Mesendoderm (in vitro differentiated cells): ENCODE measurements at regions not wholly inside any gene's neighbourhood (a gene's known extent, or its start where the extent isn't known, plus 50 kb on each side); places are given as distances from the start of the nearest gene placed in this dataset.

Source experiments
- DNase-seq: peaks from one replicate; pipeline ENCODE4 v3.0.0; 2013
- H2AK5ac ChIP-seq: 2 replicates; pipeline ENCODE4 v1.6.1; 2013; ENCODE audit warnings: low read length, inconsistent platforms
- H2BK120ac ChIP-seq: 2 replicates; pipeline ENCODE4 v1.6.1; 2013; ENCODE audit warnings: low read depth, mild to moderate bottlenecking, low read length, moderate library complexity, mixed read lengths
- H2BK15ac ChIP-seq: replicated peaks from 2 replicates; pipeline ENCODE4 v1.6.1; 2013; ENCODE audit warnings: low read depth, mild to moderate bottlenecking, moderate library complexity
- H2BK5ac ChIP-seq: 2 replicates; pipeline ENCODE4 v1.6.1; 2013; ENCODE audit warnings: low read length, inconsistent platforms
- H3K18ac ChIP-seq: 2 replicates; pipeline ENCODE4 v1.6.1; 2013; ENCODE audit warnings: mild to moderate bottlenecking, low read length, mixed read lengths
- H3K23ac ChIP-seq: one replicate; pipeline ENCODE4 v1.6.1; 2013; ENCODE audit warnings: low read length
- H3K27ac ChIP-seq: 2 replicates; pipeline ENCODE4 v1.5.1; 2013; ENCODE audit warnings: low read depth, mild to moderate bottlenecking, inconsistent platforms, low read length, moderate library complexity
- H3K27me3 ChIP-seq: 2 replicates; pipeline ENCODE4 v1.6.1; 2013; ENCODE audit warnings: low read length, control low read depth, mild to moderate bottlenecking, inconsistent platforms; ENCODE audit not compliant: insufficient read depth, poor library complexity
- H3K36me3 ChIP-seq: 2 replicates; pipeline ENCODE4 v1.6.1; 2013; ENCODE audit warnings: low read length, inconsistent platforms; ENCODE audit not compliant: control insufficient read depth, insufficient read depth
- H3K4ac ChIP-seq: one replicate; pipeline ENCODE4 v1.6.1; 2013; ENCODE audit warnings: low read depth, mild to moderate bottlenecking, low read length, moderate library complexity
- H3K4me1 ChIP-seq: 2 replicates; pipeline ENCODE4 v1.6.1; 2013; ENCODE audit warnings: low read depth, low read length, inconsistent platforms; ENCODE audit not compliant: control insufficient read depth
- H3K4me2 ChIP-seq: 2 replicates; pipeline ENCODE4 v1.6.1; 2013; ENCODE audit warnings: low read length
- H3K4me3 ChIP-seq: 2 replicates; pipeline ENCODE4 v1.5.1; 2013; ENCODE audit warnings: mild to moderate bottlenecking, low read length
- H3K56ac ChIP-seq: one replicate; pipeline ENCODE4 v1.6.1; 2013; ENCODE audit warnings: low read length
- H3K79me1 ChIP-seq: 2 replicates; pipeline ENCODE4 v1.6.1; 2013; ENCODE audit warnings: low read length, inconsistent platforms
- H3K79me2 ChIP-seq: 2 replicates; pipeline ENCODE4 v1.6.1; 2013; ENCODE audit warnings: mild to moderate bottlenecking, low read length; ENCODE audit not compliant: control insufficient read depth, insufficient read depth
- H3K9ac ChIP-seq: 2 replicates; pipeline ENCODE4 v1.6.1; 2013; ENCODE audit warnings: low read length, inconsistent platforms
- H4K5ac ChIP-seq: one replicate; pipeline ENCODE4 v1.6.1; 2013; ENCODE audit warnings: low read length
- H4K8ac ChIP-seq: one replicate; pipeline ENCODE4 v1.6.1; 2013; ENCODE audit warnings: low read depth, mild to moderate bottlenecking, control low read depth, low read length, moderate library complexity
- whole genome bisulfite sequencing: extraction: QIAGEN DNeasy Blood & Tissue Kit; methylation state at CpG from one replicate; pipeline ENCODE4 v1.1.7; 2013; ENCODE audit warnings: low lambda C conversion rate, missing lambda C conversion rate; ENCODE audit not compliant: insufficient coverage; ENCODE audit errors: extremely low coverage; 5-methylcytosine and 5-hydroxymethylcytosine counted together

DNA sequence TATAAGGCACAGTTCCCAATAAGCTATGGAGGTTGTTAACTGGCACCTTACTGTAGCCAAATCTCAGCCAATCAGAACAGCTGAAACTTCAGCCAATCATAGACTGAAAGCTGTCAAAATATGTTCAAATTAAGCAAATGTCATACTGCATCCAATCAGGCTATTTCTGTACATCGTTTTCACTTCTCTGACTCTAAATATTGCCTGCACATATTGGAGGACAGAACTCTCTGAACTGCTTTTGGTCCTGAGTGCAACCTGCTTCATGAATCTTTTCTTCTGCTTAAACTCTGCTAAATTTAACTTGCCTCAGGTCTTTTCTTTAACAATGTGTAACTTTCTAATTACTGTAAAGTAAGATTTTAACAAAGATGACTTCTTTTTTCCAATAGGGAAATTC is 1198.9 kb upstream of the PCDH7 start:
- no peak overlapping the region for H2BK120ac ChIP-seq
- no peaks in the 10 kb centered on the region for H3K79me2 ChIP-seq
- no peak overlapping the region for H4K8ac ChIP-seq
- no peak overlapping the region for H3K23ac ChIP-seq
- H3K4me2 ChIP-seq = no peak overlapping the region
- no peak overlapping the region for H3K4ac ChIP-seq
- H4K5ac ChIP-seq = no peak overlapping the region
- no peak overlapping the region for H2BK15ac ChIP-seq
- no peaks in the 10 kb centered on the region for H3K27me3 ChIP-seq
- no peaks in the 10 kb centered on the region for H3K4me1 ChIP-seq
- no peak overlapping the region for H2AK5ac ChIP-seq
- WGBS = no CpG with 5 or more reads among the region's 1 CpG
- no peaks in the 10 kb centered on the region for H3K36me3 ChIP-seq
- H3K18ac ChIP-seq = no peak overlapping the region
- no peak for DNase-seq
- no peak overlapping the region for H3K9ac ChIP-seq
- H3K56ac ChIP-seq = no peak overlapping the region
- H2BK5ac ChIP-seq = no peak overlapping the region
- H3K4me3 ChIP-seq = no peak overlapping the region
- no peak overlapping the region for H3K27ac ChIP-seq
- H3K79me1 ChIP-seq = no peaks in the 10 kb centered on the region

DNA sequence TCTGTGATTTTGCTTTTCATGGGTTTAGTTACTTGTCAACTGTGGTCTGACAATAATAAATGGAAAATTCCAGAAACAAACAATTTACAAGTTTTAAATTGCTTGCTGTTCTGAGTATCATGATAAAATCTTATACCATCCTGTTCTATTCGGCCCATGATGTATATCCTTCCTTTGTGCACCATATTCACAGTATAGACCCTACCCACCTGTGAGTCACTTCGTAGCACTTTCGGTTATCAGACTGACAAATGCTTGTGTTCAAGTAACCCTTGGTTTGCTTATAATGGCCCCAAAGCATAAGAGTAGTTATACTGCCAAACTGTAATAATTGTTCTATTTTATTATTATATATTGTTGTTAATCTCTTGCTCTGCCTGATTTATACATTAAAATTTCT is 1183.4 kb upstream of the PCDH7 start:
- no peaks in the 10 kb centered on the region for H3K79me2 ChIP-seq
- H3K27ac ChIP-seq = no peak overlapping the region
- no peak overlapping the region for H2BK5ac ChIP-seq

GRCh38 chr4:29538889-29539646 is 1181.1 kb upstream of the PCDH7 start:
- Histone ChIP-seq H3K4me3 (no peak overlapping the region), H2BK15ac (no peak overlapping the region), H3K56ac (no peak overlapping the region), H3K79me1 (no peaks in the 10 kb centered on the region), H2AK5ac (no peak overlapping the region), H3K27ac (no peak overlapping the region), H3K79me2 (no peaks in the 10 kb centered on the region), H3K4ac (no peak overlapping the region), H2BK120ac (no peak overlapping the region), H3K18ac (no peak overlapping the region), H4K5ac (no peak overlapping the region), H3K9ac (no peak overlapping the region), H3K36me3 (no peaks in the 10 kb centered on the region), H3K27me3 (no peaks in the 10 kb centered on the region), H3K4me1 (no peaks in the 10 kb centered on the region), H3K4me2 (no peak overlapping the region), H4K8ac (no peak overlapping the region), H3K23ac (no peak overlapping the region), H2BK5ac (no peak overlapping the region)
- WGBS = no CpG with 5 or more reads among the region's 4 CpGs
- DNase-seq = no peak

More for the DNA sequence above, 1183.4 kb upstream of the PCDH7 start:
- Histone ChIP-seq H3K23ac (no peak overlapping the region), H3K79me1 (no peaks in the 10 kb centered on the region), H3K4ac (no peak overlapping the region), H3K4me2 (no peak overlapping the region), H3K56ac (no peak overlapping the region), H3K9ac (no peak overlapping the region), H3K36me3 (no peaks in the 10 kb centered on the region), H3K18ac (no peak overlapping the region), H3K27me3 (no peaks in the 10 kb centered on the region), H2AK5ac (no peak overlapping the region), H4K8ac (no peak overlapping the region), H2BK120ac (no peak overlapping the region), H3K4me1 (no peaks in the 10 kb centered on the region), H3K4me3 (no peak overlapping the region), H4K5ac (no peak overlapping the region), H2BK15ac (no peak overlapping the region)
- no peak for DNase-seq
- WGBS = no CpG with 5 or more reads among the region's 3 CpGs

DNA sequence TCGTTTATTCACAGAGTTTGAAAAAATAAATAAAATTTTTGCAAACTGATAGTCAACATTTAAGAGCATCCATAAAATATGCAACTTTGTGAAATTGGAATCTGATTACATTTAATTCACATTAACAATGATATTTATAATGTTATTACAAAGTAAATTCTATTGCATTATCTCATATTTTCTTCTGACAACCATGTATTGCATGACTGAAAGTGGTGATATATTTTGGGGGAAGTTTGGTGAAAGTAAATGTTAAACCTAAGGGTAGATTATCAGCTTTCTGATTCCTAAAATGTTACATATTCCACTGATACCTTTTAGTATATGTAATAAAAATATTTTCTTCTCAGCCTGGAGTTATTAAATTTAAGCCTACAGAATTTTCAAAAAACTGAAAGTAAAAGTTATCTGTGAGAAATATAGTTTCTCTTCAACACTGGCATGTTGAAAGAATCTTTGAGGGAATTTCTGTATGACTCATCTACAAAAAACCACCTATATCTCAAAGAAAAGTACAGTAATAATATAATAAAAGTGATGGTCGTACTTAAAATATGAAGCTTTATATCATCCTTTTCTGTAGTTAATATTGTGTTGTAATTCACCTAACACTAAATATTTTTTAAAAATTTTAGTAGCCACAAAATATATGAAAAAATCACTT is 1179.6 kb upstream of the PCDH7 start:
- Histone ChIP-seq H3K23ac (no peak overlapping the region), H4K5ac (no peak overlapping the region), H3K18ac (no peak overlapping the region), H3K27ac (no peak overlapping the region), H3K4ac (no peak overlapping the region), H2BK120ac (no peak overlapping the region), H3K4me3 (no peak overlapping the region), H4K8ac (no peak overlapping the region), H2BK5ac (no peak overlapping the region), H3K56ac (no peak overlapping the region), H3K4me1 (no peaks in the 10 kb centered on the region), H2BK15ac (no peak overlapping the region), H3K9ac (no peak overlapping the region), H2AK5ac (no peak overlapping the region), H3K36me3 (no peaks in the 10 kb centered on the region), H3K27me3 (no peaks in the 10 kb centered on the region), H3K4me2 (no peak overlapping the region), H3K79me1 (no peaks in the 10 kb centered on the region), H3K79me2 (no peaks in the 10 kb centered on the region)
- WGBS = no CpG with 5 or more reads among the region's 2 CpGs
- DNase-seq = no peak

DNA sequence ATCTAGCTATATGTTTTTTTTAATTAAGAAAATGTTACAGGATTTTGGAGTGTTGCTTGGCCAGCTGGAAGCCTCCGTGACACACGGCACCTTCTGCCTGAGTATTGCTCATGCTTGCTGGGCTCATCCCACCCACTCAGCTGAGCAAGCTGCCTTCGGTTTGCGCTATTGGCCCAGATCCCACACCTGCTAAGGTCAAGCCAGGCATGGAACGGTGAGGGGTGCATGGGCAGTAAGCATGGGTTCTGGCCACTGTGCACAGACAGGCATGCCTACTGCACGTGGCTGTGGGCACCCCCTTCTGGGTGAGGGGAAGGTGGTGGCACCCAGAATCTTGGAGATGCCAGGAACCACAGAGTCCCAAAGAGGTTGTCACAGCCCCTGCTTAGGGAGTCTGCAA is 1178.4 kb upstream of the PCDH7 start:
- Histone ChIP-seq H3K79me2 (no peaks in the 10 kb centered on the region), H3K23ac (no peak overlapping the region), H3K4me1 (no peaks in the 10 kb centered on the region), H3K56ac (no peak overlapping the region), H3K27ac (no peak overlapping the region), H2BK15ac (no peak overlapping the region), H3K79me1 (no peaks in the 10 kb centered on the region), H3K4me2 (no peak overlapping the region), H3K18ac (no peak overlapping the region), H3K27me3 (no peaks in the 10 kb centered on the region), H2AK5ac (no peak overlapping the region), H2BK120ac (no peak overlapping the region), H3K4me3 (no peak overlapping the region), H3K9ac (no peak overlapping the region), H4K8ac (no peak overlapping the region), H3K4ac (no peak overlapping the region), H3K36me3 (no peaks in the 10 kb centered on the region), H2BK5ac (no peak overlapping the region), H4K5ac (no peak overlapping the region)
- no CpG with 5 or more reads among the region's 6 CpGs for WGBS
- DNase-seq = no peak

- Histone ChIP-seq H3K9ac (no peak overlapping the region), H3K18ac (no peak overlapping the region), H2BK5ac (no peak overlapping the region), H3K27ac (no peak overlapping the region), H2BK15ac (no peak overlapping the region), H3K4me1 (no peaks in the 10 kb centered on the region), H3K36me3 (no peaks in the 10 kb centered on the region), H3K79me1 (no peaks in the 10 kb centered on the region), H3K23ac (no peak overlapping the region), H3K56ac (no peak overlapping the region), H3K4me3 (no peak overlapping the region), H3K4ac (no peak overlapping the region), H4K8ac (no peak overlapping the region), H3K27me3 (no peaks in the 10 kb centered on the region), H3K79me2 (no peaks in the 10 kb centered on the region), H2AK5ac (no peak overlapping the region), H4K5ac (no peak overlapping the region), H2BK120ac (no peak overlapping the region), H3K4me2 (no peak overlapping the region)
- no peak for DNase-seq
These were observed 1170.8 kb upstream of the PCDH7 start for GRCh38 chr4:29549342-29549741.
